Stimulated activated CD4-positive, alpha-beta T cell treated with anti-CD3 and anti-CD28 coated beads, Interleukin-4, amount 100 ng/mL, for 24 hours (primary cell): ENCODE measurements at regions not wholly inside any gene's neighbourhood (a gene's known extent, or its start where the extent isn't known, plus 50 kb on each side); places are given as distances from the start of the nearest gene placed in this dataset.
"Not testable (repeated sequence)": the region's sequence is repeated elsewhere in the genome, so short reads cannot be mapped to it uniquely, and the experiment has no call there.

Source experiments
- DNase-seq: peaks from one replicate; pipeline ENCODE4 v3.0.0-alpha.2; 2020

DNA sequence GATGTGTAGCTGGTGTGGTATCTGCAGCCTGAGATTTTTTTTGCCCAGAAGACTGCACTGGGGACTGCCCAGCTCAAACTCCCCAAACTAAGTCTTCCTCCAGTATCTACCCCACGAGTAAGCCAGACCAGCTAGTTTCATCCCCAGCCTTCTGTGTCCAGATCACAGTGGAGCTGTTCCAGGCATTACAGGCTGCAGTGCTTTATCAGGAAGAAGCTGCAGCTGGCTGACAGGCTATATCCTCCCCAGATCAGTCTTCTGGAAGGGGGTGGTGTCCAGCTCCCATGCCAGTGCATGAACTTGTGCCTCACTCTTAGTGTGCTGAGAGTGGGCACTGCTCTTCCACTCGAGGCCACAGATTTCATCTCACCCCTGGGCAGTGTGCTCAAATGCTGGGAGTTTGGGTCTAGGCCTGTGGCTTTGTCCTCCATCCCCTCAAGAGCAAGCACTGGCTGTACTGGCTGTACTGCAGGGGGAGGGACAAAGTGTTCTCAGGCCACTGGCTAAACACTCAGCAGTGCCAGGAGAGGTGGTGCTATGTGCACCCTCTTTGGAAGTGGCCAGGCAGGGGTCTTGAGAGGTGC is 679.1 kb upstream of the COBL start:
- DNase-seq, result no peak

DNA sequence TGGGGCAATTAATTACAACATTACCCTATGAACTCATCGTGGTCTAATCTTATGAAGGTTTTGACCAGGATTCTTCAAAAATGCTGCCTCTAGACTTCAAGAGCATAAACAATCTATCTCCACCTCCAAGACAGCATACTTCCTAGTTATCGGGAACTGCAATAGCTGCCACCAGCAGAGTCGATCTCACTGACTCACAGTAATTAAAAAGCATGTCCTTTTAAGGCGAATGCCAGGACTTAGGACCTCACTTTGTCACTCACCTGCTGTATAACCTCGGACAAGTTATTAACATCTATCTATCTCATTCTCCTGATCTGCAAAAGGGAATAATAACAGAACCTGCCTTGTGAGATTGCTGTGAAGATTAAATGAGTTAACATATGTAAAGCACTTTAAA is 666.0 kb upstream of the COBL start:
- no peak for DNase-seq

DNA sequence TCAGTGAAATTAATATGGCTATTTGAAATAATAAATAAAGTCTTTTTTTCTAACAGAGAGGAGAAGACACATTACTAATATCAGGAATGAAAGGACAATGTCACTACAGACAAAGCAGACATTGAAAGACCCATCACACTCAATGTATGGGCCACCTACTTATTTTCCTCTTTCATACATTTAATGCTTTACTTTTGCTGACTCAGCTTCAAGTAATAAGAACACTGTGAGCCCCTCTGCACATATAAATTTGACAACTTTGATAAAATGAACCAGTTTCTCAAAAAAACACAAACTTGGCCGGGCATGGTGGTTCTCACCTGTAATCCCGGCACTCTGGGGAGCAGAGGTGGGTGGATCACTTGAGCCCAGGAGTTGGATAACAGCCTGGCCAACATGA is 664.2 kb upstream of the COBL start:
- no peak for DNase-seq

DNA sequence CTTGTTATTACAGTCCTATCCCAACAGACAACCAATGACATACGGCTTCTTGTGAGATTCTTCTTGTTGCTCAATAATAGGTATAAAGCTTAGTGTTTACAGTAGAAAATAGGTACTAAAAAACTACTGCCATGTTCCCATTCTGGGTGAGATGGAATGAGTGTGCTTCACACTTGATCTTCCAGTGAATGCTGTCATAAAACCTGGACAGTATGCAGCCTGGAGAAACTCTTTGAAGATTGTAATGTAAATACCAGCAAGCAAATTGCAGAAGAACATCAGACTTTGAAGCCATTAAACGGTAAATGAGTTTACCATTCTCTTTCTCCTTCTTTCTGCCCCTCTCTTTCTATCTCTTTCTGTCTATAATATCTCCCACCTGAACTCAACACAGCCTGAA is 663.7 kb upstream of the COBL start:
- DNase-seq, result no peak

DNA sequence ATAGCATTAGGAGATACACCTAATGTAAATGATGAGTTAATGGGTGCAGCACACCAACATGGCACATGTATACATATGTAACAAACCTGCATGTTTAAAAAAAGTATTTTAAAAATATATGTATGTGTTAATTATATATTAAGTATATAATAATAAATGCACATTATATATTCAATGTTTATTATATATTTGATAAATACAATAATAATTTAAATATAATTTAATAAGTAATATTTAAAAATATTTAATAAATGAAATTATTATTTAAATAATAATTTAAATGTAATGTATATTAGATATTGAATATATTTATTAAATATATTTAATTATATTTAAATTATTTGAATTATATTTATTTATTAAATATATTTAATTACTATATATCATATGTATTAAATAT is 661.3 kb upstream of the COBL start:
- DNase-seq, result no peak

DNA sequence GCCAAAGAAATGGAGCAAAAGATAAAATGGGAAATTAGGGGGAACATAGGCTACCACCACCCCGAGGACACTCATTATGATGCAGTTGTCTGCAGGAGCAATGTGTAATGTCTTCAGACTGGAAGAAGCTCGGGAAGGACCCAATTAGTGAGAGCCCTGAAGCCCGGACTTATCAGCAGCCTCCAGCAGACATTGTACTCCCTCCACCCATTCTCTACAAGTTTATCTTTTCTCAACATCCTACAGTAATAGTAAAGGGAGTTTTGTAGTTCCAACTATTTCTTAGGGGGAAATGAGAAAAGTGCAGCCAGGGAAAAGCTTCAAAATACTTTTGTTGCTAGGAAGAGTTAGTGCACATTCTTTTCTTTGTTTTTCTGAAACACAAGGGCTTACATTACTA is 657.3 kb upstream of the COBL start:
- no peak for DNase-seq

DNA sequence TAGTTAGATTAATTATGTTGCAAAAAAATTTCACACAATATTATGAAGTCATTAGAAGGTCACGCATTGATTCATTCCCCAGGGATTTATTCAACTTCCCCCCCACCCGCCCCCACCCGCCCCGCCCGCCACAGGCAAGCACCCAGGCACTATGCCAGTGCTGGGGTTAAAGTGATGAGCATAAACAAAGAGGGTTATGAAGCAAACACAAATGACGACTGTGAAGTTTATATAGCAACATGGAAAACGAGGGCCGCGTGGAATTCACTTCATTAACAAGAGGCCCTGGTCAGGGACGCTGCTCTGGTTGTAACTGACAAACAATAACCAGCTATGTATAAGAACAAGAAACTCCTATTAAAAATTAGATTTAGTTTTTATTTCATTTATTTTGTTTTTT is 656.5 kb upstream of the COBL start:
- no peak for DNase-seq

DNA sequence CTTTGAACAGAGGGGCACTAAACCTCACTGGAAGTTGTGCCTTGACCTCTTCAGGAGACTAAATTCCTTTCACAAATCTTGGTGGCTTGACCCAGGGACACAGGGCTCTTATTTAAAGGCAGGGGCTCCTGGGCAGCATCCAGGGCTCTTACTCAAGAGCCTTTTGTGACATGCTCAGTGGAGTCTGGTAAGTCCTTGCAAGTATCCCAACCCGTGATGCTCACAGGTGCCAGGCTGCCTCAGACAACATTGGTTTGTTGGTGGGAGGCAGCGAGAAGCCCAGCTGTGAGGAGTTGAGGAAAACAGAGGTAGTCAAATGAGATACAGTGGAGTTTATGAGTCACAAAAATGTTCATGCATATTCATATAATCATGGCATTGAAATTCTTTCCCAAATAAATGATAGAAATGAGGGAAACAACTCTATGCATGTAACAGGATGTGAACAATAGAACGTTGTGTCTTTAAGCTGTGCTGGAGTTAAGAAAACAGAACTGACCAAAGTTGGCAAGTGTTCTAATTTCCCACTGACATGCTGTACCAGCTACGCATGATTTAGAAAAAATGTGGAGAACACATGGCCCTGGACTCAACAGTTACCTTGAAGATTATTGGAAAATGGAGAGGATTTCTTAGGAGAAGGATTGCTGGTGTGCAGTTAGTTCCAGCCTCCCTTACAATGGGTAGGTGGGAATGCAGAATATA is 654.5 kb upstream of the COBL start:
- no peak for DNase-seq

DNA sequence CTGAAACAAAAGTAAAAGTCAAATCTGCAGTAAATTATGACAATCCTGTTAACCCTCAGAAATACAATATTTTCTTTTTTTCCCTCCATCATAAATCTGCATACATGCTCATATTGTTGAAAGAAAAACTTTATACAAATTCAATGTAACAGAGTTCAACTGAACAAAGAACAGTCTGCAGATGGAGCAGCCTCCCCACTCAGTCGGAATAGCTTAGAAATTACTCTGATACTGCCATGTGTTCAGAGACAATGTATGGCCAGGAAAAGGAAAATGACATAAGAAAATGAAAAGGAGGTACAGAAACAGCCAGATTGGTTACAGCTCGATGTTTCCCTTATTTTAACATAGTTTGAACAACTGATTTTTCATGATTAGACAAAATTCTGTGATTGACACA is 651.9 kb upstream of the COBL start:
- DNase-seq, result no peak

DNA sequence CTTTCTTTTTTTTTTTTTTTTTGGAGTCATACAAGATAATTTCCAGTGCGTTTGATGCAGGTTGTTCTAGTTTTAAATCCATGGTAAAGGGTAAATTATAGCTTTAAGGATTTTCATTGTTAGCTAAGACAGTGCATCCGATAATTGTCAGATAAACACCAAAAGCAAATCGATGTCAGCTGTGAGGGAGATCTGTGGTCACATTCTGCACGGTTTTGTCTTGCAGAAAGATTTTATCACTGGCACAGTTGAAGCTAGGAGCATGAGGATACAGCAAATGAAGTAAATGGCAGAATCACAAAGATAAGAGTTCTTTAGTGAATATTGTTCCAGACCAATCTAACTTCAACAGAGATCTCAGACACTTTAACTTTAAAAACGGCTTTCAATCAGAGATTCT is 648.8 kb upstream of the COBL start:
- DNase-seq, result no peak

DNA sequence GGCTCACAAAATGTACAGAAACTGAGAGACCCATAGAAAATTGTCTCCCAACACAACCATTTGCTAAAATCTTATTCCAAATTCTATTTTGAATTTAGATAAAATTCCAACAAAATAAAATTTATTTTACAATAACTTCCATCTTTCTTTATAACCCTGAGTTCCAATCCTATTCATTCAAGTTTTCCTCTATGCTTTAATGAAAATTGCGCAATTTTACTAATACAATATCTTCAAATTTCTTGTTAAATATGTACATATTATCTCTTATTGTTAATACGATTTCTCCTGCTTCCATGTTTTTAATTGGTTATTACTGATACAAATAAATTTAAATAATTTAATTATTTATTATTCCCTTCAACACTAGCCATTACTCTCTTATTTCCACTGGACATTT is 645.2 kb upstream of the COBL start:
- DNase-seq, result no peak

DNA sequence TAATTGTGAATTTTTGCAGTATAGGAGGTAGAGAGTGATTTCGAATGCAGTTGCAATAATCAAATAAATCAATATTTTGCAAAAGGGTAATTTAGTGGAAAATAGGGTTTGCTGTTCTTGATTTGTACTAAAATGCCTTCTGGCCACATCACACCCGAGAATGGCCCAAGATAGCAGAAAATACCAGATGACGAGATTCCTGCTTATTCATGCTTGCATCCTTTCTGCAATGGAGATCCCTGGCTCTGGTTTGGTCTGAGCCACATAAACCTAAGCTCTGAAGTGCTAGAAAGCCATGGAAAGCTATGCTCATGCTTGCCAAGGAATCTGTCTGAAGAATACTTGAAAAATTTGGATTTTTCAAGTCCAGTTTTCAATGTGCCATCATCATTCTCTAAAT is 634.2 kb upstream of the COBL start:
- DNase-seq, result no peak

DNA sequence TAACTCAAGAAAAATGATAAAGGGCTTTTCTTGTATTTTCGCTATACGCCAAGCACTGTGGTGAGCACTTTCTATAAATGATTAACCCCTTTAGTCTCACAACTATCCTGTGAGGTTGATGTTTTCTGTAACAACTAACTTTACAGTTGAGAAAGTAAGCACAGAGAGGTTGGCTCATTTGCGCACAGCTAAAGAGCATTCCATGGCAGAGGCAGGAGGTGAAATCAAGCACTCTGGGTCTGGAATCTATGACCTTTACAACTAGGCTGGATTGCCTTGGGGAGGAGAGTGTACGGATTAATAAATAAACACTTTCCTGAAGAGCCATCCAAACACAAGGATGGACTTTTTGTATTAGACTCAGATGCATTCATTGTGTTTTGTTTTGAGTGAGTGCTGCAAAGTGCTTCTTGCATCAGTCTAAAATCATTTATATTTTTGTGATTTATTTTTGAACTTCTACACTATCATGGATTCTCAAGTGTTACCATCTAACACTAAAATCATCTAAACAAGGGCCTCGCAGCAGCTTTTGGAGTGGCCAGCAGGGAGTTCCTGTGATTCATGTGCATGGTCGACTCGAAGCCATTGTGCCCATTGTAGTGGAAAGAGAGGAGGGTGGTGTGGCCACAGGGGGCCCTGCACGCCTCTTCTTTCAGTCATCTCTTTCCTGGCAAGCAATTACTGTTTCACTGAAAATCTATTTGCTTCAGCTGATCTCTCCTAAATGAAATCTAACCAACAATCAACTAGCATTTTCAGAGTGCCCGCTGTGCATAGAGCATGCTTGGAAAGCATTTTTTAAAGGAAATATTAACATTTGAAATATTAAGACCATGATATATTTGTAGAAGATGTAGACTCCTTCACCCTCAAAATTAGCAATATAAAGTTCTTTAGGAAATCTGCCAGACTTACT is 633.4 kb upstream of the COBL start:
- no peak for DNase-seq

DNA sequence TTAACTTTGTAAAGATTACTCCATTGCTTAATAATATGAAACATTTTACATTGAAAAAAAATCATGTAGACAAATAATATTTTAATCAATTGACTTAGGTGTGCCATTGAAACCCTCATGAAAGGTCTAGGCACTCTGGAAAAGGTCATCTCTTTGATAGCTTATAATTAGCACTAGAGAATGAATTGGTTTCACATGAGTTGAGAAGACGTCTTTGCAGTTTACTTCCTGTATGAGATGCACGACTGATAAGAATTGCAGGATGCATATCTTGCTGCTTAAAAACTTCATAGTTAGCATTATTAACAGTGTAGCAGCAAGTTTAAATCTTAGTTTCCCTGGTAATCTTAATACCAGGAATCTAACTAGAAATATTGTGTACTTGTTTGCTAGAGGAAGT is 614.2 kb upstream of the COBL start:
- no peak for DNase-seq

DNA sequence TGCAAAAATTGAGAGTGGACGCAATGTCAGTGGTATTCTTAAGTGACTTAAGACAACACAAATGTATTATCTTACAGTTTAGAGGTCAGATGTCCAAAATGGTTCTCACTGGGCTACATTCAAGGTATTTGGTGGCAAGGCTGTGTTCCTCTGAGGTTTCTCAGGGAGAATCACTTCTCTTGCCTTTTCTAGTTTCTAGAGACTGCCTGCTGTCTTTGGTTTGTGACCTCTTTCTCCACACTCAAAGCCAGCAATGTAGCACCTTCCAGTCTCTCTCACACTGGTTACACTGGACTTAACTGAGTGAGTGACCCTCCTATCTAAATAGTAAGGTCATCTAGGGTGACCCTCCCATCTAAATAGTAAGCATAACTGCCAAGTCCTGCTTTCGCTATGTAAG is 613.2 kb upstream of the COBL start:
- DNase-seq, result no peak

DNA sequence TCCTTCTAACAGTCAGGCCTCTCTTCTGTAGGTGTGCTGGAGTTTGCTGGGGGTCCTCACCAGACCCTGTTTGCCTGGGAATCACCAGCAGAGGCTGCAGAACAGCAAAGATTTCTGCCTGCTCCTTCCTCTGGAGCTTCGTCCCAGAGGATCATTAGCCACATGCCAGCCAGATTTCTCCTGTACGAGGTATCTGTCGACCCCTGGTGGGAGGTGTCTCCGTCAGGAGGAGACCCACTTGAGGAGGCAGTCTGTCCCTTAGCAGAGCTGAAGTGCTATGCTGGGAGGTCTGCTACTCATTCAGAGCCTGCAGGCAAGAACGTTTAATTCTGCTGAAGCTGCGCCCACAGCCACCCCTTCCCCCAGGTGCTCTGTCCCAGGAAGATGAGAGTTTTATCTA is 611.1 kb upstream of the COBL start:
- no peak for DNase-seq

DNA sequence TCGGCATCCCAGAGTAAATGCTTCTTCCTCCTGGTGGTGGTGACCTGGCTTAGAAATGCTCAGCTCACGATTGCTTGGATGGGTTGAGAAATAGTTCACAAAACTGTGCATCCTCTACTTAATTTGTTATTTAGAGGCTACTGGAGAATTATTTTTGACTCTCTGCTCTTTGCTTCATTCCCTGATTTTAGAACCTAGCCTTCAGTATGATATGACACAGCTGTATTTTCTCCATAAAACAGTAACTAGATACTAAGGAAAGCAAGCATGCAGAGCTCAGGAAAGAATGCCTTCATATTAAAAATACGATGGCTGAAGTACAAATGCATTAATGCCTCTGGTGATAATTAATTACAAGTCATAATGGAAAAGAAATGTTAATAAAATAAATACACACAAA is 602.0 kb upstream of the COBL start:
- DNase-seq, result no peak

DNA sequence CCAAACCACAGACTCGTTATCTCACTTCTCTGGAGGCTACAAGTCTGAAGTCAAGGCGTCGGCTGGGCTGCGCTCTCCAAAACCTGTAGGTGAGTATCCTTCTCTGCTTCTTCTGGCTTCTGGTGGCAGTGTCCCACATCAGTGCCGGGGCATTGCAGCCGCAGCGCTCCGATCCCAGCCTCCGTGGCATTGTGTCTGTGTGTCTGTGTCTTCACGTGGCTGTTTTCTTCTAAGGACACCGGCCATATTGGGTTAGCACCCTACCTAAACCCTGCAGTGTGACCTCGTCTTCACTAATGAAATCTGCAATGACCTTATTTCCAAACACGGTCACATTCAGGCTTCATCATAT is 584.9 kb upstream of the COBL start:
- DNase-seq, result no peak

DNA sequence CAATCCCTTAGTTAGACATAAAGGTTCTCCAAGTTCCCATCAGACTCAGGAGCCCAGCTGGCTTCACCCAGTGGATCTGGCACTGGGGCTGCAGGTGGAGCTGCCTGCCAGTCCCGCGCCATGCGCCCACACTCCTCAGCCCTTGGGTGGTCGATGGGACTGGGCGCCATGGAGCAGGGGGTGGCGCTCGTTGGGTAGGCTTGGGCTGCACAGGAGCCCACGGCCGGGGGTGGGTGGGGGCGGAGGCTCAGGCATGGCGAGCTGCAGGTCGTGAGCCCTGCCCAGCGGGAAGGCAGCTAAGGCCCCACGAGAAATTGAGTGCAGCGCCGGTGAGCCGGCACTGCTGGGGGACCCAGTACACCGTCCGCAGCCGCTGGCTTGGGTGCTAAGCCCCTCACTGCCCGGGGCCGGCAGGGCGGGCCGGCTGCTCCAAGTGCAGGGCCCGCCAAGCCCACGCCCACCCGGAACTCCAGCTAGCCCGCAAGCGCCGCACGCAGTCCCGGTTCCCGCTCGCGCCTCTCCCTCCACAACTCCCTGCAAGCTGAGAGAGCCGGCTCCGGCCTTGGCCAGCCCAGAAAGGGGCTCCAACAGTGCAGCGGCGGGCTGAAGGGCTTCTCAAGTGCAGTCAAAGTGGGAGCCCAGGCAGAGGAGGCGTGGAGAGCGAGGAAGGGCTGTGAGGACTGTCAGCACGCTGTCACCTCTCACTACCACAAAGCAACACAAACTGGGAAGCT is 584.3 kb upstream of the COBL start:
- DNase-seq, result not testable (repeated sequence)

DNA sequence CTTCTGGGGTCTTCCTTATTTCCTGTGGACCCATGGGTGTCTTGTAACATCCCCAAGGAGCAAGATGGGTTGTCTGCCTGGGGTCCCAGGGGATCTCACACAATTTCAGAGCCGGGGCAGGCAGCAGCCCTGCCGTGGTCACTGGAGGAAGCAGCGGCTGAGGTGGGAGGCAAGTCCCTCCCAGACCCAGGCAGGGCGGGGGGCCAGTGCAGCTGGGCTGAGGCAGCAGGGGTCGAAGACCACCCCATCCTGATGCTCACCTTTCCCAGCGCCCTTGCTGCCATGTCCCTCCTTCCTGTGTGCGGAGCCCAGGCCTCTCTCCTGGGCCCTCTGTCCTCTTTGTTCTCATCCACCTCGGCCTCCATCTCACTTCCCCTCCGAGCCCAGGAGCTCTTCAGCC is 583.0 kb upstream of the COBL start:
- DNase-seq, result no peak

DNA sequence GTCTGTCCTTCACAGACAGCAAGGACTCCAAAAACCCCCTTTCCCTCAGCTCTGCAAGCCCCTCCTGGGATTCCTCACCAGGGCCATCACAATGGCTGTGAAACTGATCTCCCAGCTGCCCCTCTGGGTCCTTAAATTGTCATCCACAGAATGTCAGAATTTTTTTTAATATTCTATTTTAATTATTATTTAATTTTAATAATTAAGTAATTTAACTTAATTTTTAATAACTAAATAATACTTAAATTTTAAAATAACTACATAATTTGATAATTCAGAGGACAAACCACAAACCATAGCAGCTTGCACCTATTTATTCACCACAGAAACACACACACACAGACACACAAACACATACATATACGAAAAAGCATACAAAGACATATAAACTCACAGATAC is 565.8 kb upstream of the COBL start:
- no peak for DNase-seq

DNA sequence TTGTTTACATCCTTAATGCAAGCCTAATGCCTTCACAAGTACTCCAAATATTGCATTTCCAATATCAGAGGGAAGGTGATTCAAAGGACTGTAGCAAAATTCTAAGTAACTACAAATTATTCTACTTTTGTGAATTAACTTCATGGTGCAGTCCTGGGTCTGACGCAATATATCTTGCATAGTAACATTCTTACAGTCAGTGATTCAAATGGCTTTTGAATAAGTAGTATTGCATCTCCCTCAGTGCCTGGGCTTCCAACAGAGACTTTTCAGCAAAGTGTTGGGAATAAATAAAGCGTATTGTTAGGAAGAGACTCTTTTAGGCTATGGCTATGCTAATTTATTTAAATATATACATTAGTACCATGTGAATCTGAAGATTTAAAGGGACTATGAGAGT is 564.7 kb upstream of the COBL start:
- DNase-seq, result no peak

DNA sequence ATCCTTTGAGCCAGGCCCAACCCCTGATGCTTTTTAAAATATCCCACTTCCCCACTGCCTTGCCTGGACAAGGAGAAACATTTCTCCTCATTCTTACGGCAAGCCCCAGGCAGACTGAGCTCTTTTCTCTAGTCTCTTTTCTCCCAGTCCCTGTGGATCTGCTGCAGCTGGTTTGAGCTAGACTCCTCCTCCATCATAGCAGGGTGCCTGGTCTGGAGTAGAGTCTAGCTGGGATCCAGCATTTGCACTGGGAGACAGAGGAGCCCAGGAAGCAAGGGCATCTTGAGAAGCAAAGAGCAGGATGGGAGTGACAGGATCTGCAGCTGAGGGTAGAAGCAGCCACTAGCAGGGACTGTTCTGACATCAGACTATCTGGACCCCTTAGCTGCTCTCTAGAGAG is 562.3 kb upstream of the COBL start:
- DNase-seq, result no peak

DNA sequence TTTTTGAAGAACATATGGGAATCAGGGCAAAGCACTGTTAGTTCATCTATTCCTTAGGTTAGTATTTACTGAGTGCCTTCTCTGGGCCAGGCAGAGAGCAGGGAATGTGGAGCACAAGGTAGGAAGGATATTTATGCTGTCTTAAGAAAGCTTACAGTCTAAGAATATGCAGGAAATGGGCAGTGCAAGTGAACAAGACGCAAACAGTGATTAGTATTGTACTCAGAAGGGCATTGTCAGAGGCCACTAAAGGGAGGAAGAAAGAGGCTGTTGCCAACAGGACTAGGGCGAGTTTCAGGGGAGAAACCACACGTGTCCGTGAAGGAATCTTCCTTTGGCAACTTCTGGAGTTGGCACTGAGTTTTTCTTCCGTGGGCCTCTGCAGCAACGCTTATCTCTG is 552.8 kb upstream of the COBL start:
- DNase-seq, result no peak
